HG03045 (cell line): ENCODE measurements at regions not wholly inside any gene's neighbourhood (a gene's known extent, or its start where the extent isn't known, plus 50 kb on each side); places are given as distances from the start of the nearest gene placed in this dataset.
"Not testable (repeated sequence)": the region's sequence is repeated elsewhere in the genome, so short reads cannot be mapped to it uniquely, and the experiment has no call there.

ENCODE experiments used
- ATAC-seq: cut with Tn5 transposase; IDR thresholded peaks from one replicate; pipeline ENCODE4 v1.9.1; 2021; ENCODE audit warnings: mild to moderate bottlenecking, moderate library complexity; ENCODE audit not compliant: unreplicated experiment

GRCh38 chr4:148589182-148589581, 147.0 kb upstream of the NR3C2 start:
- ATAC-seq: no peak

- ATAC-seq: no peak
Observed at GRCh38 chr4:148575577-148575976, 133.4 kb upstream of the NR3C2 start.

DNA sequence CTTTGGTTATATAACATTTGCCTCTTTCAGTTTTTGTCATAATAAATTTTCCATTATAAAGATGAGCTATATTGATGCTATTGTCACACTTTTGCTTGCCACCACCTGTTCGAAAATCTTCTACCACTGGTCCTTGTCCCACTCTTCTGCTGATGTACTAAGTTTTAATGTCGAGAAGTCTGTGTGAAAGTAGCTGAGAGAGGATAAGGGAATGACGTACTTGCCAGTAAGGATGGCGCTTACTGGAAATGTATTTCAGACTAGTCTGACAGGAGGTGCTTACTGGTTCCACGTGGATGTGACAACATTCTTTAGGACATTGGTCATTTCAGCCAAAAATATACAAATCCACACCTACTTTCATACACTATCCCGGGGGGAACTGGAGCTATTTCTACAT, 132.7 kb upstream of the NR3C2 start:
- no peak for ATAC-seq

DNA sequence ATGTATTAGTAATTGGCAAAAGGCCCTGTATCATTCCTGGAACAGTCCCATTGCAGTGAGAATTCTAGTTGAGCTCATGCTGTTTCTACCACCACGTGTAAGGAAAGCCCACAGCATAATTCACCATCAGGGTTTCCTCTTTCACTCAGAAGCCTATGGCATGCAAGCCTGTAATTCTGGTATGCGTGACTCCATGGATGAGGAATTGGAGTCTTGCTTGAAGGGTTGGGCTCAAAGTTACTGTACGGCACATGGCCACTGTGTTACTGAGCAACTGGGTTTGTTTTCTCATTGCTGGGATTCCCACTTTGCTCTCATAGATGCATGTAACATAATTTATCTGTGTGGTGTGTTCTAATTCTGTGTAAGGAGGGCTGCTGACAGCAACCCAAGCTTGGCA, 132.3 kb upstream of the NR3C2 start:
- ATAC-seq: no peak

DNA sequence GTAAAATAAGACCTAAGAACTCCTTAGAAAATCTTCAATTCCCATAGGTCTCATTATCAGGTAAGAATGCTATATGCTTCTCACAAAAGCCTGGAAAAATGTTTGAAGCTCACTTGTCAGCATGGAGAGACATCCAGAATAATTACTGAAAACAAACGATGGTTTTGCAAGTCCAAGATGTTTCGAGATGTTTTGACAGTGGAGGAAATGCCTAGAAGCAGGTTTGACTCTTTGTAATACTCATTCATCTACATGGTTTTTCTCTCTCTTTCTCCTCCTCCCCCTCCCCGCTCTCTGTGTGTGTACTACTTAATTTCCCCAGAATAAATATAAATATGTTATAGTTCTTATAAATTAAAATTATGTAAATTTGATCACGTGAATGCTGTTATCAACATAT, 131.9 kb upstream of the NR3C2 start:
- no peak for ATAC-seq

- ATAC-seq: no peak
Observed at GRCh38 chr4:148573296-148573695, 131.1 kb upstream of the NR3C2 start.

GRCh38 chr4:148565801-148566200, 123.6 kb upstream of the NR3C2 start:
- ATAC-seq: no peak

GRCh38 chr4:148563684-148564083, 121.5 kb upstream of the NR3C2 start:
- no peak for ATAC-seq

- no peak for ATAC-seq
Observed at GRCh38 chr4:148561467-148561866, 119.3 kb upstream of the NR3C2 start.

GRCh38 chr4:148557793-148558192, 115.6 kb upstream of the NR3C2 start:
- ATAC-seq: no peak

- ATAC-seq: no peak
Observed at GRCh38 chr4:148550788-148551187, 108.6 kb upstream of the NR3C2 start.

DNA sequence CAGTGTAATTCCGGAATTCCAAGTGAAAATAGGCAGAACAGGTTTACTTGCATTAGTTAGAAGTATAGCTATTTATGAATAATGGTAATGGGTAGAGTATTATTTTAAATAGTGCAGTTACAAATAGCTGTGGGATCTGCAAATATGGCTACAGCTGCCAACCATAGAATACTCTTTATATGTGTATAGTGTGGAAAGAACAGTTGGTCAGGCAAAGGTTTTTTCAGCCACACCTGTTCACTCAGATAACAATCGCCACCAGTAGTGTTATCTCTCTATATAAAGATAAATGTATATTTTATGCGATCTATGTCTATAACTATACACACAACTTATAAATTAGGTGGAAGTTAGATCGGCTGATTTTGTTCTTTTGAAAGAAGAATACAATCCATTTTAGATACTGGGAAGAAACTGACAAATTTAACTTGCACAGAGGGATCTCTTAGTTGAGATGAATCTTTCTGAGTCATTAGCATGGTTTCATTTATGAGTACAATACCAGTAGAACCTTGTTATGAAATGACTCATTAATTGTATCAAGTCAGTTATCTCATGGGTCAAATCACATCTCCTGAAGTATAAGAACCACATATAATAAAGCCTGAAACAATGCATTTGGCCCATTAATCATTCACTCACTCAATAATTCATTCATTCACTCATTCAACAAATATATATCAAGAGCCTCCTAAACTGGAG, 100.9 kb upstream of the NR3C2 start:
- no peak for ATAC-seq

DNA sequence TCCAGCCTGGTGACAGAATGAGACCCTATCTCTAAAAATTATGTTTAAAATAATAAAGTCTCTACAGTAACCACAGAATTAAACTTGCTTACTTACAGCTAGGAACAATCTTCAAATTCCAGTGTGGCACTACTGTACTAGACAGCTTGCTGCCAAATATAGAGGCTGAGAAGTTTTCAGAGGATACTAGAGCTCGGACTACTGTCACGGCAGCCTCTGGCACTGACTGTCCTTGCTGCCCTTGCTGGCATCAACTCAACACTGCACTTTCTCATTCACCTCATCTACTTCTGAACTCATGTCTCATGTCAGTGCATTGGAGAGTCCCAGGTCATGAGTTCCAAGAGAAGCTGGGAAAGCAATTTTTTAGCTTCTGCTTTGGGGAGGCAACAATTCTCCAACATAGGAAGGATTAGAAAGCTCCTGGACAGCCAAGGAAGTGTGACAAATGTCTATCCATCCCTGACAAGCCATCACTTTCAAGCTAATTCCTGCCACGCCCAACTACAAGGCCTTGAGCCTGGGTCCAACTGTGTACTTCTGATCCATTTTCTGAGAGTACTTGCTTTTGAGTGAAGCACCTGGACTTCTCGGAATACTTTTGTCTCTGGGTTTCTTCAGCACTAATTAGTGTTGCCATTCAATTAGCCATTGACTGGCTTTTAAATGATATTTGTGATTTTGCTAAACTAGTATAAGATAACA, 98.6 kb upstream of the NR3C2 start:
- no peak for ATAC-seq

GRCh38 chr4:148539387-148539786, 97.2 kb upstream of the NR3C2 start:
- no peak for ATAC-seq

DNA sequence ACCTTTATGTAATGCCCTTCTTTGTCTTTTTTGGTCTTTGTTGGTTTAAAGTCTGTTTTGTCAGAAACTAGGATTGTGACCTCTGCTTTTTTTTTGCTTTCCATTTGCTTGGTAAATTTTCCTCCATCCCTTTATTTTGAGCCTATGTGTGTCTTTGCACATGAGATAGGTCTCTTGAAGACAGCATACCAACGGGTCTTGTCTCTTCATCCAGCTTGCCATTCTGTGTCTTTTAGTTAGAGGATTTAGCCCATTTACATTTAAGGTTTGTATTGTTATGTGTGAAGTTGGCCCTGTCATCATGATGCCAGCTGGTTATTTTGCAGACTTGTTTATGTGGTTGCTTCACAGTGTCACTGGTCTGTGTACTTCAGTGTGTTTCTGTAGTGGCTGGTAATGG, 91.6 kb upstream of the NR3C2 start:
- not testable (repeated sequence) for ATAC-seq

DNA sequence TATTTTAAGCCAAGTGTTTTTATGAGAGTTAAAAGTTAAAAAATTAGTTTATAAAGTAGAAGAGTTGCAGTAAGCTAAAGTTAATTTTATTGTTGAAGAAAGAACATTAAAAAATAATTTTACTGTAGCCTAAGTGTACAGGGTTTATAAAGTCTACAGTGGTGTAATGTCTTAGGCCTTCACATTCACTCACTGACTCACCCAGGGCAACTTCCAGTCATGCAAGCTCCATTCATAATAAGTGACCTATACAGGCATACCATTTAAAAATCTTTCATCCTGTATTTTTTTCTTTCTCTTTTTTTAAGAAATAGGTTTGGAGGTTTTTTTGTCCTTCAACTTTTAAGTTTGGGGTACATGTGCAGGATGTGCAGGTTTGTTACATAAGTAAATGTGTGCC, 87.9 kb upstream of the NR3C2 start:
- ATAC-seq: no peak

- no peak for ATAC-seq
Observed at GRCh38 chr4:148527571-148527970, 85.4 kb upstream of the NR3C2 start.

- no peak for ATAC-seq
Observed at GRCh38 chr4:148522995-148523394, 80.8 kb upstream of the NR3C2 start.

GRCh38 chr4:148515248-148515647, 73.0 kb upstream of the NR3C2 start:
- ATAC-seq: no peak

DNA sequence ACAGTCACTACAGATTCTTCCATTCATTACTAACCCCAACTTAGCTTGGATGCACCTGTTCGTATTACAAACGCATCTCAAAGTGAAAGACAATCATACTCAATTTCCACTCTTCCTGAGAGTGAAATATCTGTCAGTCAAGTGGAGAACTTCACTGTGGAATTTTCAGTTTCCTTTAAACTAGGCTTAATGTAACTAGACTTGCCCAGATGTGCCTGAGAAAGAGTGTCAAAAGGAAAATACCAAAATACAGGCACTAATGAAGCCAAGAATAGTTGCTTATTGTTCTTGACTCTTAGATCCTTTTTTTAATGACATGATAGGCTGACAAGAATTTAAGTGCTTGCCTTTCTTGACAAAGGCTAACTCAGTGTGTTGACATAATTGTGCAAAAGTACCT, 72.4 kb upstream of the NR3C2 start:
- no peak for ATAC-seq

DNA sequence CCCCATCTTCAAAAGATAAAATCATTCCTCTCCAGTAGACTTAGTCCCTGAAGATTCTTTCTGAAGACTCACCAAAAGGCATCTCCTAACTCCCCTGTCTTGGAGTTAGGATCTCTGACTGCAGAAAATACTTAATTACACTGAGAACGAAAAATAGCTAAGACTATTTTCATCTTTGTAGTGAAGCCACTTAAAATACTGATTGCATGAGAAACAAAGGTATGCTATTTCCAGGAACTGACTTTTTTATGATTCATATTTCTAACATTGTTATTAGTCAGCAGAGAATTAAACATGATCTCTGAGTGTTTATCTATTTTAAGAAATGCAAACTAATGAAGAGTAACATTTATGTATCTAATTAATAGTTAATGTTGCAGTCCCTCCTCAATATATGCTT, 71.8 kb upstream of the NR3C2 start:
- ATAC-seq: no peak

DNA sequence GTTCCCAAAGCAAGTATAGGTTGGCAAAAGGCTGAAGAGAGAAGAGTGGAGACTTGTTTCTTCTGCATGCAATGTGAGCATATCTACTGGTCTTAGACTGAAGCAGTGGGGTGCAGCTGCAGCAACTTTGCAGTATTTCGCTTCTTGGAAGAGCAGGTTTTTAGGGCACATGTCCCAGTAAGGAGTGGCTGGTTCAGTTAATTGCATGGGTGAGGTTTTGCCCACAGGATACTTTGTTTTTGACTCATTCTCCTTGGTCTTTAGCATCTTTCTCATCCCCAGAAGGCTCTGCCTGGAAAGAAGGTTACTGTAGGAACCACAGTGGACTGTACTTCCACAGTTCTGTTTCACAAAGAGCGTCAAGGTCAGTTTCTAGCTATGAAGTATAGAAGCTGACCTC, 68.0 kb upstream of the NR3C2 start:
- ATAC-seq: no peak

- no peak for ATAC-seq
Observed at GRCh38 chr4:148503681-148504080, 61.5 kb upstream of the NR3C2 start.
